A673 (cell line): ENCODE measurements at regions not wholly inside any gene's neighbourhood (a gene's known extent, or its start where the extent isn't known, plus 50 kb on each side); places are given as distances from the start of the nearest gene placed in this dataset.

Experiments
- BruUV-seq: library from RNA; stranded (reverse); fragments of 400-500 nt; replicated peaks from 2 replicates; lab custom pipeline; 2021; lab: Mats Ljungman, UMichigan
- CTCF ChIA-PET: fragments of 300-600 bp; sonication (Branson Sonifier 250); formaldehyde crosslinking; loops from one replicate; lab custom pipeline; 2022; ENCODE audit warnings: antibody characterized with exemption; lab: Charles Lee
- POLR2A ChIA-PET: fragments of 300-600 bp; sonication (Branson Sonifier 250); formaldehyde crosslinking; loops from one replicate; lab custom pipeline; 2022; ENCODE audit warnings: antibody characterized with exemption; ENCODE audit not compliant: low non-redundant PET; lab: Charles Lee
- DNase-seq: peaks from one replicate; pipeline ENCODE4 v3.0.0-alpha.2; 2015; ENCODE audit warnings: low spot score
- H3K27ac ChIP-seq: fragments of 200-600 bp; sonication (generic); 2 replicates; pipeline ENCODE4 v1.5.1; 2016; ENCODE audit warnings: mixed run types, low read depth, mild to moderate bottlenecking, mixed read lengths, antibody characterized with exemption, low read length; ENCODE audit not compliant: poor library complexity, severe bottlenecking
- H3K27me3 ChIP-seq: fragments of 200-600 bp; sonication (generic); replicated peaks from 2 replicates; pipeline ENCODE4 v1.6.1; 2017; ENCODE audit warnings: mixed run types, low read depth, mild to moderate bottlenecking, mixed read lengths, antibody characterized with exemption, low read length; ENCODE audit not compliant: insufficient read depth, poor library complexity
- H3K36me3 ChIP-seq: fragments of 200-600 bp; sonication (generic); 2 replicates; pipeline ENCODE4 v1.6.1; 2016; ENCODE audit warnings: mixed run types, mild to moderate bottlenecking, mixed read lengths, antibody characterized with exemption, low read length; ENCODE audit not compliant: insufficient read depth, poor library complexity, severe bottlenecking
- H3K4me1 ChIP-seq: fragments of 200-600 bp; sonication (generic); 2 replicates; pipeline ENCODE4 v1.6.1; 2017; ENCODE audit warnings: mixed run types, mild to moderate bottlenecking, mixed read lengths, antibody characterized with exemption, low read length; ENCODE audit not compliant: insufficient read depth, poor library complexity, severe bottlenecking
- H3K4me3 ChIP-seq: fragments of 200-600 bp; sonication (generic); 2 replicates; pipeline ENCODE4 v1.5.1; 2016; ENCODE audit warnings: low read depth, mixed run types, mild to moderate bottlenecking, mixed read lengths, low read length; ENCODE audit not compliant: poor library complexity, severe bottlenecking
- H3K9me3 ChIP-seq: fragments of 200-600 bp; sonication (generic); 2 replicates; pipeline ENCODE4 v1.6.1; 2016; ENCODE audit warnings: mixed run types, low read depth, mild to moderate bottlenecking, mixed read lengths, antibody characterized with exemption, low read length; ENCODE audit not compliant: poor library complexity, severe bottlenecking
- CTCF ChIP-seq: fragments of 300-800, 200-600 bp; sonication (generic); conservative IDR thresholded peaks from 2 replicates; pipeline ENCODE4 v1.5.1; 2017; ENCODE audit warnings: low read depth, mild to moderate bottlenecking, antibody characterized with exemption, low read length, moderate library complexity, mixed read lengths
- EZH2 ChIP-seq: fragments of 200-600 bp; sonication (generic); IDR thresholded peaks from 2 replicates; pipeline ENCODE4 v1.6.1; 2017; ENCODE audit warnings: borderline replicate concordance, low read depth, mild to moderate bottlenecking, mixed read lengths, antibody characterized with exemption, low read length; ENCODE audit not compliant: poor library complexity, severe bottlenecking
- intact Hi-C: fragments of 100-400 bp; cut with micrococcal nuclease; formaldehyde crosslinking; loops from one replicate; pipeline ENCODE4 v1.10.0; 2022; ENCODE audit not compliant: unreplicated experiment

- Histone ChIP-seq H3K27me3 (no peaks in the 10 kb centered on the region), H3K36me3 (no peaks in the 10 kb centered on the region), H3K4me1 (no peaks in the 10 kb centered on the region), H3K9me3 (peaks cover 6% of the 10 kb centered on the region), H3K4me3 (no peak overlapping the region), H3K27ac (no peak overlapping the region)
- BruUV-seq = no TSS peak
- intact Hi-C loops = no loop called here
- ChIA-PET POLR2A (no interaction called here), CTCF (no interaction called here)
- no peak for DNase-seq
- TF ChIP-seq EZH2 (no peak), CTCF (no peak)
Measured at GRCh38 chr10:128563387-128563786, 437.2 kb upstream of the MKI67 start.

DNA sequence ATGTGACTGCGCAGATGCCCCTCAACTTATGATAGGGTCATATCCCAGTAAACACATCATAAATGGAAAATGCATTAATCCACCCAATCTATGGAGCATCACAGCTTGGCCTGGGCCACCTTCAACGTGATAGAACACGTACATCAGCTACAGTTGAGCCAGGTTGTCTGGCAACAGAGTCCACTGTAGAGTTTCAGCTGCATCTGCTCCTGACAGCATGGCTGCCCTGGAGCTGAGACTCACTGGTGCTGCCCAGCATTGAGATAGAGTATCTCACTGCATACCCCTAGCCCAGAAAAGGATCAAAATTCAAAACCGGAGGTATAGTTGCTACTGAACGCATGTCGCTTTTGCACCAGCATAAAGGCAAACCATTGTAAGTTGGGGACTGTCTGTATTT is 437.7 kb upstream of the MKI67 start:
- Histone ChIP-seq H3K9me3 (peaks cover 6% of the 10 kb centered on the region), H3K36me3 (no peaks in the 10 kb centered on the region), H3K27ac (no peak overlapping the region), H3K4me1 (no peaks in the 10 kb centered on the region), H3K27me3 (no peaks in the 10 kb centered on the region), H3K4me3 (no peak overlapping the region)
- ChIA-PET CTCF (no interaction called here), POLR2A (no interaction called here)
- TF ChIP-seq CTCF (no peak), EZH2 (no peak)
- no peak for DNase-seq
- intact Hi-C loops = no loop called here
- no TSS peak for BruUV-seq

DNA sequence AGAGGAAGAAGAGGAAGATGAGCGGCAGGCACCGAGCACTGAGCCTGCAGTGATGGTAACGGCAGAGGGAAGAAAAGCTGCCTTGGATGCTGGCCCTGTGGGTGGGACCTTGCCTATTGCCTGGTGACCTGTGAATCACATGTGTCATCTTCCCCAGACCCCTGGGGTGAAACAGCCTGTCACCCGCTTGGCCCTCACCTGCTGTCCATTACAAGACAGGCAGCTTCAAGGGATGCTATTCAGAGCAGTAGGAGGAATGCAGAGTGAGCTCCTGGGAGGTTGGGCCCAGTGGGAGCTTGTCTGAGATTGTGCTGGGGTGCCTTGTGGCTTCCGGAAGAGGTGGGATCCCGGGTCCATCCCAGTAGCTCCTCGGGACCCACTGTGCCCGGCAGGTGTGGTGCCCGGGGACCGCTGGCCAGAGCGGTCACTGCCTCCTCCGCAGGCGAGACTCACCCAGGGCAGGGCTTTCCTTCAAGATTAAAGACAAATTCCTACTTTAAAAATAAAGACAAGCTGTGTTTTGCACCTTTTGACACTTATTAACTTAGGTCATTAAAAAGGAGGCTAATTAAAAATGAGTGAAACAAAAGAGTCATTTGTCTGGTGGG is 440.2 kb upstream of the MKI67 start:
- no peak for DNase-seq
- peaks cover 6% of the 10 kb centered on the region for H3K9me3 ChIP-seq
- no peak overlapping the region for H3K4me3 ChIP-seq
- TF ChIP-seq EZH2 (no peak), CTCF (no peak)
- POLR2A ChIA-PET = no interaction called here
- BruUV-seq = no TSS peak
- CTCF ChIA-PET = no interaction called here
- H3K4me1 ChIP-seq = no peaks in the 10 kb centered on the region
- intact Hi-C loops = no loop called here
- H3K27me3 ChIP-seq = no peaks in the 10 kb centered on the region
- no peaks in the 10 kb centered on the region for H3K36me3 ChIP-seq
- no peak overlapping the region for H3K27ac ChIP-seq
